KMS-11 (cell line): ENCODE measurements at regions not wholly inside any gene's neighbourhood (a gene's known extent, or its start where the extent isn't known, plus 50 kb on each side); places are given as distances from the start of the nearest gene placed in this dataset.

Experiments
- H2AFZ ChIP-seq: fragments of 200-600 bp; sonication (generic); 2 replicates; pipeline ENCODE4 v1.6.1; 2016; ENCODE audit warnings: antibody characterized with exemption, mixed run types, low read depth
- H3K27ac ChIP-seq: fragments of 200-600 bp; sonication (generic); 2 replicates; pipeline ENCODE4 v1.6.1; 2016; ENCODE audit warnings: mild to moderate bottlenecking, mixed run types
- H3K27me3 ChIP-seq: fragments of 200-600 bp; sonication (generic); 2 replicates; pipeline ENCODE4 v1.6.1; 2017; ENCODE audit warnings: mild to moderate bottlenecking, low read depth, mixed run types, moderate library complexity; ENCODE audit not compliant: insufficient read depth
- H3K36me3 ChIP-seq: fragments of 200-600 bp; sonication (generic); 2 replicates; pipeline ENCODE4 v1.6.1; 2017; ENCODE audit warnings: mild to moderate bottlenecking, mixed run types; ENCODE audit not compliant: insufficient read depth
- H3K4me1 ChIP-seq: fragments of 200-600 bp; sonication (generic); 2 replicates; pipeline ENCODE4 v1.6.1; 2016; ENCODE audit warnings: mild to moderate bottlenecking, low read depth, mixed run types; ENCODE audit not compliant: poor library complexity, severe bottlenecking
- H3K4me2 ChIP-seq: fragments of 200-600 bp; sonication (generic); 2 replicates; pipeline ENCODE4 v1.7.0; 2016; ENCODE audit warnings: mild to moderate bottlenecking, mixed run types
- H3K4me3 ChIP-seq: fragments of 200-600 bp; sonication (generic); IDR thresholded peaks from 2 replicates; pipeline ENCODE4 v1.6.1; 2017; ENCODE audit warnings: low read depth, low read length, mixed read lengths; ENCODE audit not compliant: insufficient read depth
- H3K79me2 ChIP-seq: fragments of 200-600 bp; sonication (generic); 2 replicates; pipeline ENCODE4 v1.6.1; 2016; ENCODE audit warnings: low read depth, mixed run types; ENCODE audit not compliant: insufficient read depth
- H3K9ac ChIP-seq: fragments of 200-600 bp; sonication (generic); 2 replicates; pipeline ENCODE4 v1.6.1; 2016; ENCODE audit warnings: mild to moderate bottlenecking, mixed run types
- H4K20me1 ChIP-seq: fragments of 200-600 bp; sonication (generic); 2 replicates; pipeline ENCODE4 v1.6.1; 2016; ENCODE audit warnings: mild to moderate bottlenecking, mixed run types; ENCODE audit not compliant: insufficient read depth
- TF ChIP-seq, protein P1 (sequence below): fragments of 200-600 bp; sonication (generic); conservative IDR thresholded peaks from 2 replicates; pipeline ENCODE4 v1.6.1; 2017; ENCODE audit warnings: low read depth, mild to moderate bottlenecking, antibody characterized with exemption, low read length, moderate library complexity, mixed read lengths

DNA sequence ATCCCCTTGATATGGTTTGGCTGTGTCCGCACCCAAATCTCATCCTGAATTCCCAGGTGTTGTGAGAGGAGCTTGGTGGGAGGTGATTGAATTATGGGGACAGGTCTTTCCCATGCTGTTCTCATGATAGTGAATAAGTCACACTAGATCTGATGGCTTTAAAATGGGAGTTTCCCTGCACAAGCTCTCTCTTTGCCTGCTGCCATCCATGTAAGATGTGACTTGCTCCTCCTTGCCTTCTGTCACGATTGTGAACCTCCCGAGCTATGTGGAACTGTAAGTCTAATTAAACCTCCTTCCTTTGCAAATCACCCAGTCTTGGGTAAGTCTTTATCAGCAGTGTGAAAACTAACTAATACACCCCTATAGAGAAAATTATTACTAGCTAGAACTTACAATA, 959.5 kb upstream of the ADGRL2 start:
- Histone ChIP-seq H3K4me1 (no peaks in the 10 kb centered on the region), H3K4me3 (no peak overlapping the region), H3K27ac (no peak overlapping the region), H3K36me3 (no peaks in the 10 kb centered on the region), H3K27me3 (no peaks in the 10 kb centered on the region), H3K9ac (no peak overlapping the region), H4K20me1 (no peaks in the 10 kb centered on the region), H2AFZ (no peak overlapping the region), H3K79me2 (no peaks in the 10 kb centered on the region), H3K4me2 (no peak overlapping the region)
- TF ChIP-seq, protein P1, sequence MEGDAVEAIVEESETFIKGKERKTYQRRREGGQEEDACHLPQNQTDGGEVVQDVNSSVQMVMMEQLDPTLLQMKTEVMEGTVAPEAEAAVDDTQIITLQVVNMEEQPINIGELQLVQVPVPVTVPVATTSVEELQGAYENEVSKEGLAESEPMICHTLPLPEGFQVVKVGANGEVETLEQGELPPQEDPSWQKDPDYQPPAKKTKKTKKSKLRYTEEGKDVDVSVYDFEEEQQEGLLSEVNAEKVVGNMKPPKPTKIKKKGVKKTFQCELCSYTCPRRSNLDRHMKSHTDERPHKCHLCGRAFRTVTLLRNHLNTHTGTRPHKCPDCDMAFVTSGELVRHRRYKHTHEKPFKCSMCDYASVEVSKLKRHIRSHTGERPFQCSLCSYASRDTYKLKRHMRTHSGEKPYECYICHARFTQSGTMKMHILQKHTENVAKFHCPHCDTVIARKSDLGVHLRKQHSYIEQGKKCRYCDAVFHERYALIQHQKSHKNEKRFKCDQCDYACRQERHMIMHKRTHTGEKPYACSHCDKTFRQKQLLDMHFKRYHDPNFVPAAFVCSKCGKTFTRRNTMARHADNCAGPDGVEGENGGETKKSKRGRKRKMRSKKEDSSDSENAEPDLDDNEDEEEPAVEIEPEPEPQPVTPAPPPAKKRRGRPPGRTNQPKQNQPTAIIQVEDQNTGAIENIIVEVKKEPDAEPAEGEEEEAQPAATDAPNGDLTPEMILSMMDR, result no peak

DNA sequence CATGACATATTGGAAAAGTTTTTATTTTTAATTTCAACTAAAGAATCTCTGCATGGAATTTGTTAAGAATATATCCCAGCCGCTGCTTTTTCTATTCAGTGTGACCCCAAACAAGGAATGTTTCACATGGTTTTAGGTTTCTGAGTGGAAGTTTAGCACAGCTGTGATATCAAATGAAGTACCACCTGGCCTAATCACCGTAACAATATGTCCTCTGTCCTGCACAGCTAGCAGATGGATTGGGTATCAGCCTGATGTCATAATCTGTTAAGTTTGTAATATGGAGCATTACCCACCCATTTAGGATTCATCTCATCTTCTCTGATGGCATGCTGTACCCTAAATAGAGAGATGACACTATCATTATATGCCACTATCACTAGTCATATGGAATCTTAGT, 963.7 kb upstream of the ADGRL2 start:
- no peaks in the 10 kb centered on the region for H3K36me3 ChIP-seq
- no peak overlapping the region for H3K4me3 ChIP-seq
- H2AFZ ChIP-seq, result no peak overlapping the region

DNA sequence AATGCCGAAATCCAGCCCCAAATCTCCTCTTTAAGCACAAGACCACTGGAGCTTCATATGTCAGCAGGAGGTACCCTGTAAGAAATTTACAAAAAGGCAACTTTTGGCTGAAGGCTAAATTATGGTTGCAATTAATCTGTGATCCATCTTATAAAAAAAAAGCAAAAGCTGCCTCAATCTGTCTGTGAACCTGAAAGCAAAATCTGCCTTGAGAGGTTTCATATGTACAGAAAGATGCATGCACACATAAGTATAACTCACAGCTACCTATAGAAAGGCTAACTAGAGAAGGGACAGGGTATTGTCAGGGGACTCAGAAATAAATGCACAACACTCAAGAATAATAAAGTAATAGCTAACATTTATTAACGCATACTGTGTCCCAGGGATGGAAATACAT, 964.2 kb upstream of the ADGRL2 start:
- Histone ChIP-seq H3K36me3 (no peaks in the 10 kb centered on the region), H3K27ac (no peak overlapping the region), H3K9ac (no peak overlapping the region), H3K4me2 (no peak overlapping the region), H3K4me3 (no peak overlapping the region), H4K20me1 (no peaks in the 10 kb centered on the region), H3K79me2 (no peaks in the 10 kb centered on the region), H2AFZ (no peak overlapping the region), H3K4me1 (no peaks in the 10 kb centered on the region), H3K27me3 (no peaks in the 10 kb centered on the region)
- TF ChIP-seq, protein P1, result no peak

More for the DNA sequence above, 963.7 kb upstream of the ADGRL2 start:
- Histone ChIP-seq H3K27ac (no peak overlapping the region), H3K79me2 (no peaks in the 10 kb centered on the region), H3K4me2 (no peak overlapping the region), H3K27me3 (no peaks in the 10 kb centered on the region), H4K20me1 (no peaks in the 10 kb centered on the region), H3K4me1 (no peaks in the 10 kb centered on the region), H3K9ac (no peak overlapping the region)
- TF ChIP-seq, protein P1, result no peak

DNA sequence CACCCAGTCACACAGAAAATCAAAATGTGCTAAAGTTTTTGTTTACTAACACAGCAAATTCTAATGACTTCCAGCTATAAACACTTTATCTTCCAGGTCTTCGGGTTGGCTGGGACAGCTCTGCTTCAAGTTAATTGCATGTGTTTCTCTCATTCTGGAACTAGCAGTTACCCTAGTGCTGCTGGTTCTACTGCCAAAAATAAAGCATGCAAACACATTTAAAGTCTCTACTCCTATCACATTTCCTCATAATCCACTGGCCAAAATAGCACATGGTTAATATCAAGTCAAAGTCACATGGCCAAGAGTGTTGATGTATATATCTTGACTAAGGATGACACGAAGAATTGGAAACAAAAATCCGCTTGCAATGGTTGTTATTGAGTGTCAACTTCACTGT, 973.1 kb upstream of the ADGRL2 start:
- Histone ChIP-seq H2AFZ (no peak overlapping the region), H4K20me1 (no peaks in the 10 kb centered on the region)
- TF ChIP-seq, protein P1, result no peak

More for the DNA sequence above, 973.1 kb upstream of the ADGRL2 start:
- no peaks in the 10 kb centered on the region for H3K79me2 ChIP-seq
- H3K27me3 ChIP-seq, result no peaks in the 10 kb centered on the region
- no peak overlapping the region for H3K4me3 ChIP-seq
- no peak overlapping the region for H3K9ac ChIP-seq
- no peak overlapping the region for H3K27ac ChIP-seq
- H3K4me2 ChIP-seq, result no peak overlapping the region
- H3K4me1 ChIP-seq, result no peaks in the 10 kb centered on the region
- H3K36me3 ChIP-seq, result no peaks in the 10 kb centered on the region
